ENCODE measurements at regions not wholly inside any gene's neighbourhood (a gene's known extent, or its start where the extent isn't known, plus 50 kb on each side); places are given as distances from the start of the nearest gene placed in this dataset.
A peak's percentile ranks its signal among the peaks of the same experiment; 100 is the strongest.

GRCh38 chr20:4095639-4096038 lies 53.0 kb upstream of the SMOX start:
- no peak for DNase-seq (ENCODE audit: low read depth)

DNA sequence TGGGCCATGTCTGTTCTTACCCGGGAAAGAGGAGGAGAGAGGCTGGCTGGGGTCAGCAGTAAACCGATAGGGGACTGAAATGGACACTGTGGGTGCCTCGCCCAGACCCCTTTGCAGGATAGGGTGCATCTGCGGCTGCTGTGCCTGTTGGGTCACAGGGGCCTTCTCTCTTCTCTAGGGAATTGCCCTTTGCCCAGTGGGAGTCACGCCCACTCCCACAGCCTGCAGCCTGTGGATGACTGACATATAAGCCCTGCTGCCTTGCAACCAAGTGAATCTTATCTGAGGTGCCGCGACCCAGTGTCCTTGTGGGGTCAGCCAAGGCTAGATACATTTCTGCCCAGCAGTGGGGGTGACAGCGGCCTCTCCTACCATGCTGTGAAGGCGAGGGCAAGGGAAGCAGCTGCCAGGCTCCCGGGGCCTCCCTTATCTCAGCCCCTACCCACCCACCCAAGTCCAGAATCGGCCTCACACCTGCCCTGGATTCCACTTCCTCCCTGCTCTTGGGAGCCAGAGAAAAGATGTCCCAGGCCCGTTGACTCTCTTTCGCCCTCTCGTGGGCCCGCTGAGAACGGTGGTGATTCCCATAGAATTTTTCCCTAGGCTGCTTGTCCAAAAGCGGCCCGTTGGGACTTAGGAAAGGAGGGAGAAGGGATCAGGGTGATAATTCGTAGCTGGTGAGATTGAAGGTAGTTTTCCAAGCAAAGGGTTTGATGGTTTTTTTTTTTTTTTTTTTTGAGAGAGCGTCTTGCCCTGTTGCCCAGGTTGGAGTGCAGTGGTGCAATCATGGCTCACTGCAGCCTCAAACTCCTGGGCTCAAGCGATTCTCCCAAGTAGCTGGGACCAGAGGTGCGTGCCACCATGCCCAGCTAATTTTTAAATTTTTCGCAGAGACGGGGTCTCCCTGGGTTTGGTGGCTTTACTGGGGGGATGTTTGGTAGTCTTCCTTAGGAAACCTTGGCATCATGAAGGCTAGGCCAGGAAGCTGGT lies 56.8 kb upstream of the SMOX start:
- DNase-seq (ENCODE audit: low read depth), result no peak

DNA sequence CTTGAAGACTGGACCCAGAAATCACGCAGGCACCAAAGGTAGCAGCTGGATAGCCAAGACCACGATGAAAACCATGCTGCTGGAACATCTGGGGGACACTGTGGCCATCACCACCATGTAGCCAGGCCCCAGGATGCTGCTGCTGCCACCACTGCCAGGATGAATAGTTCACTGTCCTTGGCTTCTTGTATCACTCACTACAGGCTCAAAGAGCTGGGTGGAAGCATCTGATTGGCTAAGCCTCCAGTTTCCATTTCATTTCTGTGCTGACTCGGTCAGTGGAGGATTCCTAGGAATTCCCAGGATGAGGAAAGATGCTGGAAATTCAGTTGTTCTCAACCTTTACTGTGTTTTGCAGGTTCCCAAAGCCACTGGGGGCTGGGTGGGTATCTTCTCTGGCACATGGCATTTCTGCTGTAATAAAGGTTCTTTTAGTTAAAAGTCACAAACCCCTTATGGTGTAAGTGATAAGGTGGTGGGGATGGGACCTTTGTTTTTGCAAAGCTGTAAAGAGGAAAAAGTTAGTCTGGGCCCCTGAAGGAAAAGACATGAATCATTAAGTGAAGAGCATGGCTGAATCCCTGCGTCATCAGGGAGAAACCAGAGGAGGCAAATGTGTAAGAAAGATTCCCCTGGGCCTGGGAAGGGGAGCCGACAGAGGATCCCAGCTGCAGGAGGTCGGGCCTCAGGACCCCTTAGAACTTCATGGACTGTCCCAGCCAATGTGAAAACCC lies 57.7 kb upstream of the SMOX start:
- no peak for DNase-seq (ENCODE audit: low read depth)

DNA sequence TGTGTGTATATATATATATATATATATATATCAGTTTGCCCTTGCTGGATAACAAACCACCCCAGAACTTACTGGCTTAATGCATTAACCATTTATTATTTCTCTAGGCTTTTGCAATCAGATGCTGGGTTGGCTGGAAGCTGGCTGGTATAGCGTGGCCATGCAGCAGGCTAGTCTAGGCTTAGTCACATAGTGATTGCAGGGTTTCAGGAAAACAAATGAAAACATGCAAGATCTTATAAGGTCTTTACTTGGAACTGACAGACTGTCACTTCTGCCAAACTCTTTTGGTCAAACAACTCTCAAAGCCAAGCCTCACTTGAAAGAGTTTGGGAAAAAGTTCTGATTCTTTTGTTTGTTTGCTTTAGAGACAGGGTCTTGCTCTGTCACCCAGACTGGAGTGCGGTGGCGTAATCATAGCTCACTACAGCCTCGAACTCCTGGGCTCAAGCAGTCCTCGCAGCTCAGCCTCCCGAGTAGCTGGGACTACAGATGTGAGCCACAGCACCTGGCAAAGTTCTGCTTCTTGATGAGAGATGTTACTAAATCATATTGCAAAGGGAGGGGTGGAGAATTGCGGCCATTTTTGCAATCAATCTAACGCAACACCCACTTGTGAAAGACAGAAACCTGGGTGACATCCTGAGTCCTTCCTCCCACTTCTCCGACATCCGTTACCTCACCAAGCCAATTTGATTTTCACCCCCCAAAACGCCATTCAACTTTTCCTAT lies 58.7 kb upstream of the SMOX start:
- DNase-seq (ENCODE audit: low read depth), result no peak

DNA sequence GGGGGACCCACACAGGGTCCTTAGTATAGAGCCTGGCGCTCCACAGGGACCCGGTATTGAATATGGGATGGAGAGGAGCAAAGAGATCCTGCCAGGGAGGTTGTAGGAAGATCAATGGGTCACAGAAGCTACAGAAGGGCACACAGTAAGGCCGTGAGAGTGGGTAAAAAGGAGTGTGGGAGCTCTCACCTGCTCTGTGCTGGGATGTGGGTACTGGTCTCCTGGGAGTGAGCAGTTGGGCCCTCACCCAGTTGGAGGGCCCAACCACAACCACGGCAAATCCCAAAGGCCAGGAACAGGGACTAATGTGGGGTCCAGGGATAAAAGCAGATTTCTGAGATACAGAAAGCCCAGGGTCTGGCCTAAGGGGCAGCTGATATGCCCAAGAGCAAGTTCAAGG lies 59.9 kb upstream of the SMOX start:
- DNase-seq (ENCODE audit: low read depth), result no peak

GRCh38 chr20:4087923-4088322 lies 60.7 kb upstream of the SMOX start:
- DNase-seq (ENCODE audit: low read depth), result no peak

- DNase-seq (ENCODE audit: low read depth), result no peak
These were observed 61.6 kb upstream of the SMOX start for GRCh38 chr20:4086771-4087687.

DNA sequence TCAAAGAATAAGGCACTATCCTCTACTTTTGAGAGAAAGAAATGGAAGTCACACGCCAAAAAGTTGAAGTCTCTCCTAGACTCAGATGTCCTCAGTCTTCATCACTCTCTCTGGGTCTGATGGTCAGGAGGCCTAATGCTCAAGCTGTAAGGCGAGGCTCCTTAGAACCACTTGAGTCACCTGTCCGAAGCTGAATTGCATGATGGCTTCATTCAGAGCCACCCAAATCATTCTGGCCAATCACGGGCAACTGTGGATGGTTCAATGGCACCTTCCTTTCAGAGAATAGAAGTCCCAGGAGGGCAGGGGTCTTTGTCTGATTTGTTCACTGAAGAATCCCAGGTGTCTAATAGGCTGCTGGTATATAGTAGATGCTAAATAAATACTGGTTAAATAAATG lies 63.9 kb upstream of the SMOX start:
- DNase-seq (ENCODE audit: low read depth), result no peak

GRCh38 chr20:4084096-4084495 lies 64.5 kb upstream of the SMOX start:
- DNase-seq (ENCODE audit: low read depth), result no peak

DNA sequence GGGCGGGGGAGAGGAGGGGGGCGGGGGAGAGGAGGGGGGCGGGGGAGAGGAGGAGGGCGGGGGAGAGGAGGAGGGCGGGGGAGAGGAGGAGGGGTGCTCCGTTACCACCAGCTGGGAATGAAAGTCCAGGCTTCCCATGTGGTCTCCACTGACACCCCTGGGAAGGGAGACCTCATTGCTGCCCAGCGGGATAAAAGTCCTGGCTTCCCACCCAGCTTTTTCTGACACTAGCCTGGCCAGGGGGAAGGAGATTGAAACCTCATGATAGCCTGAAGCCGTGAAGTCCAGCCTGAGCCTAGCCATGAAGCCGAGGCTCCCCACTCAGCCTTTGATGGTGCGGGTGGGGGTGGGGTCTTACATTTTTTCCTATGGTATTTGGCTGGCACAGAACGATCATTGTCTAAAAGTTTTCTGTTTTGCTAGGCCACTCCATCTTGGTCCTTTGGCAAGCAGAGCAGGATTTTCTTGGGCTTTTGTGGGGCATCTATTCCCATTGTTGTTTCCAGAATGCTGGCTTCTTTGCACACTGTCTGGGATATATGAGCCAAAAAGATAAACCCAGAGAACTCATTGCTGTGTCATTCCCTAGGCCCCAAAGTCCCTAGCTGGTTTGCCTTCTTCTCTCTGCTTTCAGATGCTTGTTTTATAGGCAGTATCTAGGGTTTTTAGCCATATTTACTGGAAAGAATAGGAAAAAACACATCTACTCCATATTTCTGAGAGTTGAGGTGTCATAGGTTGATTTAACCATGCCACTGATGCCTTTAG lies 65.3 kb upstream of the SMOX start:
- DNase-seq (ENCODE audit: low read depth), result no peak

GRCh38 chr20:4082406-4083097 lies 66.1 kb upstream of the SMOX start:
- DNase-seq (ENCODE audit: low read depth), result peak; percentile 10

DNA sequence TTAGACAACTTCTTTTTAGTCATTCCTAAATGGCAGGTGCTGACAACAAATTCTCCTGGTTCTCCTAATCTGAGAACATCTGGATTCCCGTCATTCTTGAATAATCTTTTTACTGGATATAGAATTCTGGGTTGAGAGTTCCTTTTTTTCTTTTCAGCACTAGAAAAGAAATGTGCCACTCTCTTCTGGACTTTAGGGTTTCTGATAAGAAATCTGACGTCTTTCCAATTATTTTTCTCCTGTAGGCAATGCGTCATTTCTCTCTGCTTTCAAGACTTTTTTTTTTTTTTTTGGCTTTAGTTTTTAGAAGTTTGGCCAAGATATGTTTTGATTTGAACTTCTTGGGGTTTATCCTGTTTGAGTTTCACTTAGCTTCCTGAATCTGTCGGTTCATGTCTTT lies 66.1 kb upstream of the RNF24 start:
- DNase-seq (ENCODE audit: low read depth), result no peak

DNA sequence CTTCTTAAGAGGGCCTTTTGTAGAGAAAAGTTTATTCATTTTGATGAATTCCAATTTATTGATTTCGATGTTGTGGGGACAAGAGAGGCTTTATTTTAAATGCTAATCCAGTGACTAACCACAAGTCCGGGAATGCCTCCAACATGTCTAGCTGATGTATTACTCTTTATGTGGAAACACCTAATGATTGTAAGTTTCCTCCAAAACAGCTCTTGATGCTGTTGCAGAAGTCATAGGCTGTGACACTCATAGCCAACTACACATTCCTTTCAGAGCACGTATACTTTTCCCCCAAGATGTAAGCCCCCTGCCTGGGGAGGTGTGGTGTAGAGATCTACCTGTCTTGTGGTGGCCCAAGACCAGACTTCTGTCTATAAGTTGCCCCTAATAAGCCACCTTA lies 61.3 kb upstream of the RNF24 start:
- DNase-seq (ENCODE audit: low read depth), result no peak

DNA sequence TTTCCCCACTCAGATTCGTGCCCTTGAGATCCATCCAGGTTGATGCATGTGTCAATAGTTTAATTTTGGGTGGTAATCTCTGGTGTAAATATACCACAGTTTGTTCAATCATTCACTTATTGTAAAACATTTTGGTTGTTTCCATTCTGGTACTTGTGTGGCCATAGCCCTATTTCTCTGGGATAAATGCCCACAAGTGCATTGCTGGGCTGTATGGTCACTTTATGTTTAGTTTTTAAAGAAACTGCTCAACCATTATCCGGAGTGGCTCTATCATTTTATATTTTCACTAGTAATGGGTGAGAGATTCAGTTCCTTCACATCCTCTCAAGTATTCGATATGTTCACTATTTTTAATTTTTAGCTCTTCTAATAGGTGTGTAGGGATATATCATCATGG lies 60.7 kb upstream of the RNF24 start:
- no peak for DNase-seq (ENCODE audit: low read depth)

GRCh38 chr20:4074877-4075455 lies 59.6 kb upstream of the RNF24 start:
- no peak for DNase-seq (ENCODE audit: low read depth)

- DNase-seq (ENCODE audit: low read depth), result no peak
These were observed 58.7 kb upstream of the RNF24 start for GRCh38 chr20:4073852-4074741.

GRCh38 chr20:4071178-4071693 lies 55.9 kb upstream of the RNF24 start:
- DNase-seq (ENCODE audit: low read depth), result no peak

Measured in stimulated activated CD4-positive, alpha-beta T cell treated with anti-CD3 and anti-CD28 coated beads, Interleukin-2, amount 100 ng/mL, for 4 hours (primary cell).